ENCODE measurements at regions not wholly inside any gene's neighbourhood (a gene's known extent, or its start where the extent isn't known, plus 50 kb on each side); places are given as distances from the start of the nearest gene placed in this dataset.

- TF ChIP-seq, protein P1, sequence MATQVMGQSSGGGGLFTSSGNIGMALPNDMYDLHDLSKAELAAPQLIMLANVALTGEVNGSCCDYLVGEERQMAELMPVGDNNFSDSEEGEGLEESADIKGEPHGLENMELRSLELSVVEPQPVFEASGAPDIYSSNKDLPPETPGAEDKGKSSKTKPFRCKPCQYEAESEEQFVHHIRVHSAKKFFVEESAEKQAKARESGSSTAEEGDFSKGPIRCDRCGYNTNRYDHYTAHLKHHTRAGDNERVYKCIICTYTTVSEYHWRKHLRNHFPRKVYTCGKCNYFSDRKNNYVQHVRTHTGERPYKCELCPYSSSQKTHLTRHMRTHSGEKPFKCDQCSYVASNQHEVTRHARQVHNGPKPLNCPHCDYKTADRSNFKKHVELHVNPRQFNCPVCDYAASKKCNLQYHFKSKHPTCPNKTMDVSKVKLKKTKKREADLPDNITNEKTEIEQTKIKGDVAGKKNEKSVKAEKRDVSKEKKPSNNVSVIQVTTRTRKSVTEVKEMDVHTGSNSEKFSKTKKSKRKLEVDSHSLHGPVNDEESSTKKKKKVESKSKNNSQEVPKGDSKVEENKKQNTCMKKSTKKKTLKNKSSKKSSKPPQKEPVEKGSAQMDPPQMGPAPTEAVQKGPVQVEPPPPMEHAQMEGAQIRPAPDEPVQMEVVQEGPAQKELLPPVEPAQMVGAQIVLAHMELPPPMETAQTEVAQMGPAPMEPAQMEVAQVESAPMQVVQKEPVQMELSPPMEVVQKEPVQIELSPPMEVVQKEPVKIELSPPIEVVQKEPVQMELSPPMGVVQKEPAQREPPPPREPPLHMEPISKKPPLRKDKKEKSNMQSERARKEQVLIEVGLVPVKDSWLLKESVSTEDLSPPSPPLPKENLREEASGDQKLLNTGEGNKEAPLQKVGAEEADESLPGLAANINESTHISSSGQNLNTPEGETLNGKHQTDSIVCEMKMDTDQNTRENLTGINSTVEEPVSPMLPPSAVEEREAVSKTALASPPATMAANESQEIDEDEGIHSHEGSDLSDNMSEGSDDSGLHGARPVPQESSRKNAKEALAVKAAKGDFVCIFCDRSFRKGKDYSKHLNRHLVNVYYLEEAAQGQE (IDR thresholded peaks at IDR 0.05; ENCODE audit: unreplicated experiment) = no peak
- TF ChIP-seq NANOG (IDR thresholded peaks at IDR 0.05; ENCODE audit: borderline replicate concordance) = no peak
Measured at GRCh38 chr14:94906991-94907587, 137.2 kb upstream of the GSC start (continued).

GRCh38 chr14:94906577-94906976 is 136.7 kb upstream of the GSC start:
- no peak for ATAC-seq
- no peak overlapping the region for H3K27ac Mint-ChIP-seq
- H3K27me3 Mint-ChIP-seq (ENCODE audit: insufficient read depth, low read depth, poor library complexity) = peaks cover 30% of the 10 kb centered on the region
- no peaks in the 10 kb centered on the region for H3K36me3 Mint-ChIP-seq (ENCODE audit: low read depth)
- H3K4me1 Mint-ChIP-seq = peaks cover 12% of the 10 kb centered on the region
- Histone ChIP-seq H3F3A (replicated peaks; ENCODE audit: low read depth) (no peaks in the 10 kb centered on the region), H3K36me3 (ENCODE audit: insufficient read depth) (no peaks in the 10 kb centered on the region), H3K27ac (ENCODE audit: low read depth) (no peak overlapping the region), H2AFZ (no peak overlapping the region), H3K4me3 (no peak overlapping the region), H4K20me1 (replicated peaks; ENCODE audit: insufficient read depth) (no peaks in the 10 kb centered on the region), H3K4me1 (ENCODE audit: insufficient read depth) (no peaks in the 10 kb centered on the region), H3K79me2 (replicated peaks; ENCODE audit: insufficient read depth) (no peaks in the 10 kb centered on the region), H3K4me2 (no peak overlapping the region), H3K9me2 (ENCODE audit: insufficient read depth) (peaks cover 15% of the 10 kb centered on the region), H3K27me3 (ENCODE audit: insufficient read depth) (peaks cover 15% of the 10 kb centered on the region; the same call in 1 of the 2 replicates)
- no peak for DNase-seq (ENCODE audit: low spot score)
- TF ChIP-seq, protein P1 (IDR thresholded peaks at IDR 0.05; ENCODE audit: unreplicated experiment) = no peak
- no peaks in the 10 kb centered on the region for H3K9me3 Mint-ChIP-seq
- no peak overlapping the region for H3K4me3 Mint-ChIP-seq

GRCh38 chr14:94904636-94905035 is 134.7 kb upstream of the GSC start:
- no peaks in the 10 kb centered on the region for H3K36me3 ChIP-seq (ENCODE audit: insufficient read depth)
- no peaks in the 10 kb centered on the region for H4K20me1 ChIP-seq (replicated peaks; ENCODE audit: insufficient read depth)
- H3K9me3 Mint-ChIP-seq = no peaks in the 10 kb centered on the region; the same call in 2 of the 3 replicates
- H3K4me2 ChIP-seq = no peak overlapping the region
- no peak overlapping the region for H2AFZ ChIP-seq
- no peak overlapping the region for H3K4me3 ChIP-seq
- H3K27ac ChIP-seq (ENCODE audit: low read depth) = no peak overlapping the region
- no peaks in the 10 kb centered on the region for H3K36me3 Mint-ChIP-seq (ENCODE audit: low read depth)
- peak; percentile 10 for DNase-seq (ENCODE audit: low spot score)
- H3K79me2 ChIP-seq (replicated peaks; ENCODE audit: insufficient read depth) = no peaks in the 10 kb centered on the region
- peak; percentile 56 for ATAC-seq
- no peaks in the 10 kb centered on the region for H3K4me1 ChIP-seq (ENCODE audit: insufficient read depth)
- peaks cover 15% of the 10 kb centered on the region for H3K9me2 ChIP-seq (ENCODE audit: insufficient read depth)
- H3K4me3 Mint-ChIP-seq = no peak overlapping the region
- H3K27ac Mint-ChIP-seq = no peak overlapping the region
- H3K27me3 ChIP-seq (ENCODE audit: insufficient read depth) = peaks cover 15% of the 10 kb centered on the region; the same call in 1 of the 2 replicates
- TF ChIP-seq ZNF331 (CRISPR knock-in tag; IDR thresholded peaks at IDR 0.05; ENCODE audit: low read depth) = no peak
- TF ChIP-seq NANOG (IDR thresholded peaks at IDR 0.05; ENCODE audit: borderline replicate concordance) = peak; percentile 48; the same call in 1 of the 2 replicates
- TF ChIP-seq CREB1 (CRISPR knock-in tag; IDR thresholded peaks at IDR 0.05; ENCODE audit: low read depth) = no peak
- TF ChIP-seq, protein P1 (IDR thresholded peaks at IDR 0.05; ENCODE audit: unreplicated experiment) = no peak
- TF ChIP-seq CTCF (conservative IDR thresholded peaks at IDR 0.05; ENCODE audit: low read depth in 2 of 2) = no peak
- peaks cover 12% of the 10 kb centered on the region for H3K4me1 Mint-ChIP-seq
- no peaks in the 10 kb centered on the region for H3F3A ChIP-seq (replicated peaks; ENCODE audit: low read depth)
- H3K27me3 Mint-ChIP-seq (ENCODE audit: insufficient read depth, low read depth, poor library complexity) = peaks cover 35% of the 10 kb centered on the region
